ENCODE measurements at regions not wholly inside any gene's neighbourhood (a gene's known extent, or its start where the extent isn't known, plus 50 kb on each side); places are given as distances from the start of the nearest gene placed in this dataset.
A peak's percentile ranks its signal among the peaks of the same experiment; 100 is the strongest.
"Not testable (repeated sequence)": the region's sequence is repeated elsewhere in the genome, so short reads cannot be mapped to it uniquely, and the experiment has no call there.

- not testable (repeated sequence) for H3K9ac ChIP-seq (ENCODE audit: low read depth in 1 of 3, low read length in 3 of 3); H3K4me3 ChIP-seq (ENCODE audit: low read length in 3 of 3); H3K4me1 ChIP-seq (ENCODE audit: control insufficient read depth in 3 of 3, insufficient read depth in 3 of 3, low read length in 3 of 3); H3K9me3 ChIP-seq (ENCODE audit: control insufficient read depth in 3 of 3, low read length in 3 of 3); H3K27me3 ChIP-seq (ENCODE audit: control insufficient read depth in 3 of 3, insufficient read depth in 3 of 3, low read length in 3 of 3); H3K27ac ChIP-seq (ENCODE audit: low read depth, low read length); H3K36me3 ChIP-seq (ENCODE audit: control insufficient read depth in 3 of 3, insufficient read depth in 3 of 3, low read length in 3 of 3)
Measured at GRCh38 chr11:34762625-34763024, 141.7 kb downstream of the EHF start.

GRCh38 chr11:34758262-34758661 is 137.4 kb downstream of the EHF start:
- no peak overlapping the region for H3K27ac ChIP-seq (ENCODE audit: low read depth, low read length)
- H3K9me3 ChIP-seq (ENCODE audit: control insufficient read depth in 3 of 3, low read length in 3 of 3), result no peaks in the 10 kb centered on the region
- no peaks in the 10 kb centered on the region for H3K36me3 ChIP-seq (ENCODE audit: control insufficient read depth in 3 of 3, insufficient read depth in 3 of 3, low read length in 3 of 3)
- no peak overlapping the region for H3K4me3 ChIP-seq (ENCODE audit: low read length in 3 of 3)
- H3K9ac ChIP-seq (ENCODE audit: low read depth in 1 of 3, low read length in 3 of 3), result no peak overlapping the region
- H3K27me3 ChIP-seq (ENCODE audit: control insufficient read depth in 3 of 3, insufficient read depth in 3 of 3, low read length in 3 of 3), result no peaks in the 10 kb centered on the region
- peaks cover 0 to 8% (median 2%) of the 10 kb centered on the region in 3 donors for H3K4me1 ChIP-seq (ENCODE audit: control insufficient read depth in 3 of 3, insufficient read depth in 3 of 3, low read length in 3 of 3)

GRCh38 chr11:34757026-34757451 is 136.1 kb downstream of the EHF start:
- H3K27me3 ChIP-seq (ENCODE audit: control insufficient read depth in 3 of 3, insufficient read depth in 3 of 3, low read length in 3 of 3), result no peaks in the 10 kb centered on the region
- H3K9ac ChIP-seq (ENCODE audit: low read depth in 1 of 3, low read length in 3 of 3), result no peak overlapping the region
- peaks cover 0 to 8% (median 2%) of the 10 kb centered on the region in 3 donors for H3K4me1 ChIP-seq (ENCODE audit: control insufficient read depth in 3 of 3, insufficient read depth in 3 of 3, low read length in 3 of 3)
- H3K36me3 ChIP-seq (ENCODE audit: control insufficient read depth in 3 of 3, insufficient read depth in 3 of 3, low read length in 3 of 3), result no peaks in the 10 kb centered on the region
- no peak overlapping the region for H3K27ac ChIP-seq (ENCODE audit: low read depth, low read length)
- no peaks in the 10 kb centered on the region for H3K9me3 ChIP-seq (ENCODE audit: control insufficient read depth in 3 of 3, low read length in 3 of 3)
- H3K4me3 ChIP-seq (ENCODE audit: low read length in 3 of 3), result no peak overlapping the region

- no peak overlapping the region for H3K27ac ChIP-seq (ENCODE audit: low read depth, low read length)
- H3K4me1 ChIP-seq (ENCODE audit: control insufficient read depth in 3 of 3, insufficient read depth in 3 of 3, low read length in 3 of 3), result peaks cover 0 to 8% (median 2%) of the 10 kb centered on the region in 3 donors
- no peaks in the 10 kb centered on the region for H3K36me3 ChIP-seq (ENCODE audit: control insufficient read depth in 3 of 3, insufficient read depth in 3 of 3, low read length in 3 of 3)
- H3K9ac ChIP-seq (ENCODE audit: low read depth in 1 of 3, low read length in 3 of 3), result no peak overlapping the region
- H3K4me3 ChIP-seq (ENCODE audit: low read length in 3 of 3), result no peak overlapping the region
- no peaks in the 10 kb centered on the region for H3K27me3 ChIP-seq (ENCODE audit: control insufficient read depth in 3 of 3, insufficient read depth in 3 of 3, low read length in 3 of 3)
- H3K9me3 ChIP-seq (ENCODE audit: control insufficient read depth in 3 of 3, low read length in 3 of 3), result no peaks in the 10 kb centered on the region
Measured at GRCh38 chr11:34756591-34756990, 135.7 kb downstream of the EHF start.

- no peak overlapping the region for H3K27ac ChIP-seq (ENCODE audit: low read depth, low read length)
- no peaks in the 10 kb centered on the region for H3K27me3 ChIP-seq (ENCODE audit: control insufficient read depth in 3 of 3, insufficient read depth in 3 of 3, low read length in 3 of 3)
- no peaks in the 10 kb centered on the region for H3K36me3 ChIP-seq (ENCODE audit: control insufficient read depth in 3 of 3, insufficient read depth in 3 of 3, low read length in 3 of 3)
- no peaks in the 10 kb centered on the region for H3K9me3 ChIP-seq (ENCODE audit: control insufficient read depth in 3 of 3, low read length in 3 of 3)
- H3K9ac ChIP-seq (ENCODE audit: low read depth in 1 of 3, low read length in 3 of 3), result no peak overlapping the region
- peaks cover 4 to 12% (median 9%) of the 10 kb centered on the region in 3 donors for H3K4me1 ChIP-seq (ENCODE audit: control insufficient read depth in 3 of 3, insufficient read depth in 3 of 3, low read length in 3 of 3)
- no peak overlapping the region for H3K4me3 ChIP-seq (ENCODE audit: low read length in 3 of 3)
Measured at GRCh38 chr11:34755671-34756070, 134.8 kb downstream of the EHF start.

- Histone ChIP-seq H3K4me3 (ENCODE audit: low read length in 3 of 3) (no peak overlapping the region), H3K27ac (ENCODE audit: low read depth, low read length) (no peak overlapping the region), H3K27me3 (ENCODE audit: control insufficient read depth in 3 of 3, insufficient read depth in 3 of 3, low read length in 3 of 3) (no peaks in the 10 kb centered on the region), H3K9me3 (ENCODE audit: control insufficient read depth in 3 of 3, low read length in 3 of 3) (no peaks in the 10 kb centered on the region), H3K4me1 (ENCODE audit: control insufficient read depth in 3 of 3, insufficient read depth in 3 of 3, low read length in 3 of 3) (peaks cover 16 to 22% (median 21%) of the 10 kb centered on the region in 3 donors), H3K36me3 (ENCODE audit: control insufficient read depth in 3 of 3, insufficient read depth in 3 of 3, low read length in 3 of 3) (no peaks in the 10 kb centered on the region), H3K9ac (ENCODE audit: low read depth in 1 of 3, low read length in 3 of 3) (no peak overlapping the region)
Measured at GRCh38 chr11:34754171-34754823, 133.4 kb downstream of the EHF start.

GRCh38 chr11:34750692-34751405 is 130.0 kb downstream of the EHF start:
- Histone ChIP-seq H3K4me1 (ENCODE audit: control insufficient read depth in 3 of 3, insufficient read depth in 3 of 3, low read length in 3 of 3) (peaks cover 17 to 26% (median 23%) of the 10 kb centered on the region in 3 donors), H3K4me3 (ENCODE audit: low read length in 3 of 3) (no peak overlapping the region), H3K27me3 (ENCODE audit: control insufficient read depth in 3 of 3, insufficient read depth in 3 of 3, low read length in 3 of 3) (no peaks in the 10 kb centered on the region), H3K27ac (ENCODE audit: low read depth, low read length) (no peak overlapping the region), H3K9me3 (ENCODE audit: control insufficient read depth in 3 of 3, low read length in 3 of 3) (no peaks in the 10 kb centered on the region), H3K9ac (ENCODE audit: low read depth in 1 of 3, low read length in 3 of 3) (no peak overlapping the region), H3K36me3 (ENCODE audit: control insufficient read depth in 3 of 3, insufficient read depth in 3 of 3, low read length in 3 of 3) (no peaks in the 10 kb centered on the region)

GRCh38 chr11:34749666-34750659 is 129.1 kb downstream of the EHF start:
- Histone ChIP-seq H3K36me3 (ENCODE audit: control insufficient read depth in 3 of 3, insufficient read depth in 3 of 3, low read length in 3 of 3) (no peaks in the 10 kb centered on the region), H3K4me1 (ENCODE audit: control insufficient read depth in 3 of 3, insufficient read depth in 3 of 3, low read length in 3 of 3) (peaks cover 17 to 26% (median 23%) of the 10 kb centered on the region in 3 donors), H3K9me3 (ENCODE audit: control insufficient read depth in 3 of 3, low read length in 3 of 3) (no peaks in the 10 kb centered on the region), H3K27me3 (ENCODE audit: control insufficient read depth in 3 of 3, insufficient read depth in 3 of 3, low read length in 3 of 3) (no peaks in the 10 kb centered on the region), H3K9ac (ENCODE audit: low read depth in 1 of 3, low read length in 3 of 3) (no peak overlapping the region), H3K27ac (ENCODE audit: low read depth, low read length) (no peak overlapping the region), H3K4me3 (ENCODE audit: low read length in 3 of 3) (peak overlapping the region in 1 of 3 donors; percentile 3)

GRCh38 chr11:34748036-34748435 is 127.1 kb downstream of the EHF start:
- no peak overlapping the region for H3K27ac ChIP-seq (ENCODE audit: low read depth, low read length)
- H3K4me1 ChIP-seq (ENCODE audit: control insufficient read depth in 3 of 3, insufficient read depth in 3 of 3, low read length in 3 of 3), result peaks cover 17 to 26% (median 23%) of the 10 kb centered on the region in 3 donors
- H3K27me3 ChIP-seq (ENCODE audit: control insufficient read depth in 3 of 3, insufficient read depth in 3 of 3, low read length in 3 of 3), result no peaks in the 10 kb centered on the region
- no peak overlapping the region for H3K4me3 ChIP-seq (ENCODE audit: low read length in 3 of 3)
- no peaks in the 10 kb centered on the region for H3K36me3 ChIP-seq (ENCODE audit: control insufficient read depth in 3 of 3, insufficient read depth in 3 of 3, low read length in 3 of 3)
- H3K9me3 ChIP-seq (ENCODE audit: control insufficient read depth in 3 of 3, low read length in 3 of 3), result no peaks in the 10 kb centered on the region
- H3K9ac ChIP-seq (ENCODE audit: low read depth in 1 of 3, low read length in 3 of 3), result no peak overlapping the region

Data from skeletal muscle tissue (tissue), 3 donors.